AG04450 (cell line): ENCODE measurements at regions not wholly inside any gene's neighbourhood (a gene's known extent, or its start where the extent isn't known, plus 50 kb on each side); places are given as distances from the start of the nearest gene placed in this dataset.
"Not testable (repeated sequence)": the region's sequence is repeated elsewhere in the genome, so short reads cannot be mapped to it uniquely, and the experiment has no call there.

Experiments
- CTCF ChIA-PET: fragments of 300-600, 350-600 bp; formaldehyde crosslinking; extraction: SDS; loops from one replicate; lab custom pipeline; 2022; ENCODE audit warnings: antibody characterized with exemption, inconsistent platforms; lab: Charles Lee
- POLR2A ChIA-PET: fragments of 350-600 bp; formaldehyde crosslinking; extraction: SDS; loops from one replicate; lab custom pipeline; 2021; ENCODE audit warnings: antibody characterized with exemption, inconsistent platforms; lab: Yijun Ruan, JAX
- DNase-seq: peaks from one replicate; pipeline ENCODE4 v3.0.0-alpha.2; 2011; ENCODE audit warnings: low read depth, low spot score
- H3K27ac ChIP-seq: one replicate; pipeline ENCODE4 v1.5.1; 2012; ENCODE audit warnings: low read depth, low read length, control low read depth
- H3K27me3 ChIP-seq: one replicate; pipeline ENCODE4 v1.6.0; 2012; ENCODE audit warnings: low read length; ENCODE audit not compliant: control insufficient read depth, insufficient read depth
- H3K4me3 ChIP-seq: 2 replicates; pipeline ENCODE4 v1.5.1; 2011; ENCODE audit warnings: mild to moderate bottlenecking, low read depth, low read length, control low read depth
- H3K9me3 ChIP-seq: 2 replicates; pipeline ENCODE4 v1.5.1; 2012; ENCODE audit warnings: low read length; ENCODE audit not compliant: control insufficient read depth, insufficient read depth
- TF ChIP-seq, protein P1 (sequence below): IDR thresholded peaks from 2 replicates; pipeline ENCODE4 v1.5.1; 2011; ENCODE audit warnings: low read depth, low read length, control low read depth, inconsistent platforms

GRCh38 chr13:38452656-38453055, 103.0 kb downstream of the UFM1 start:
- ChIA-PET POLR2A (no interaction called here), CTCF (no interaction called here)
- Histone ChIP-seq H3K4me3 (no peak overlapping the region), H3K9me3 (no peaks in the 10 kb centered on the region), H3K27ac (no peak overlapping the region), H3K27me3 (no peaks in the 10 kb centered on the region)
- TF ChIP-seq, protein P1, sequence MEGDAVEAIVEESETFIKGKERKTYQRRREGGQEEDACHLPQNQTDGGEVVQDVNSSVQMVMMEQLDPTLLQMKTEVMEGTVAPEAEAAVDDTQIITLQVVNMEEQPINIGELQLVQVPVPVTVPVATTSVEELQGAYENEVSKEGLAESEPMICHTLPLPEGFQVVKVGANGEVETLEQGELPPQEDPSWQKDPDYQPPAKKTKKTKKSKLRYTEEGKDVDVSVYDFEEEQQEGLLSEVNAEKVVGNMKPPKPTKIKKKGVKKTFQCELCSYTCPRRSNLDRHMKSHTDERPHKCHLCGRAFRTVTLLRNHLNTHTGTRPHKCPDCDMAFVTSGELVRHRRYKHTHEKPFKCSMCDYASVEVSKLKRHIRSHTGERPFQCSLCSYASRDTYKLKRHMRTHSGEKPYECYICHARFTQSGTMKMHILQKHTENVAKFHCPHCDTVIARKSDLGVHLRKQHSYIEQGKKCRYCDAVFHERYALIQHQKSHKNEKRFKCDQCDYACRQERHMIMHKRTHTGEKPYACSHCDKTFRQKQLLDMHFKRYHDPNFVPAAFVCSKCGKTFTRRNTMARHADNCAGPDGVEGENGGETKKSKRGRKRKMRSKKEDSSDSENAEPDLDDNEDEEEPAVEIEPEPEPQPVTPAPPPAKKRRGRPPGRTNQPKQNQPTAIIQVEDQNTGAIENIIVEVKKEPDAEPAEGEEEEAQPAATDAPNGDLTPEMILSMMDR: no peak
- DNase-seq: no peak

DNA sequence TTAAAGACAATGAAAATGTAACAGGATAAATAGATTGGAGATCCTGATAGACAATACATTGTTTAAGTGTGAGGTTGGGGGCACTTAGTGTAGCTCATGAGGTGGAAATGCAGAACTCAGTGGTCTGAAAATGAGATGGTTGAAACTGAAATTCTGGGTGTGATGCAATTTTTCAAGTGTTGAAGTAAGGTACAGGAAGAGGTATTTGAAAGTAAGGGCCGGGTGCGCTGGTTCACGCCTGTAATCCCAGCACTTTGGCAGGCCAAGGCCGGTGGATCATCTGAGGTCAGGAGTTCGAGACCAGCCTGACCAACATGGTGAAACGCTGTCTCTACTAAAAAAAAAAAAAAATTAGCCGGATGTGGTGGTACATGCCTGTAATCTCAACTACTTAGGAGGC, 113.0 kb downstream of the UFM1 start:
- CTCF ChIA-PET: no interaction called here
- H3K9me3 ChIP-seq: no peaks in the 10 kb centered on the region
- POLR2A ChIA-PET: no interaction called here

GRCh38 chr13:38463048-38463447, 113.4 kb downstream of the UFM1 start:
- DNase-seq: no peak
- H3K9me3 ChIP-seq: no peaks in the 10 kb centered on the region
- no peak overlapping the region for H3K4me3 ChIP-seq
- POLR2A ChIA-PET: no interaction called here
- TF ChIP-seq, protein P1: no peak
- CTCF ChIA-PET: no interaction called here
- H3K27me3 ChIP-seq: no peaks in the 10 kb centered on the region
- H3K27ac ChIP-seq: no peak overlapping the region

More for the DNA sequence above, 113.0 kb downstream of the UFM1 start:
- DNase-seq: no peak
- Histone ChIP-seq H3K27ac (no peak overlapping the region), H3K27me3 (no peaks in the 10 kb centered on the region), H3K4me3 (no peak overlapping the region)
- TF ChIP-seq, protein P1: no peak

- POLR2A ChIA-PET, H3K27me3 ChIP-seq, H3K4me3 ChIP-seq, H3K9me3 ChIP-seq, CTCF ChIA-PET, DNase-seq, H3K27ac ChIP-seq: not testable (repeated sequence)
Observed at GRCh38 chr13:38472411-38472810, 122.8 kb downstream of the UFM1 start.

DNA sequence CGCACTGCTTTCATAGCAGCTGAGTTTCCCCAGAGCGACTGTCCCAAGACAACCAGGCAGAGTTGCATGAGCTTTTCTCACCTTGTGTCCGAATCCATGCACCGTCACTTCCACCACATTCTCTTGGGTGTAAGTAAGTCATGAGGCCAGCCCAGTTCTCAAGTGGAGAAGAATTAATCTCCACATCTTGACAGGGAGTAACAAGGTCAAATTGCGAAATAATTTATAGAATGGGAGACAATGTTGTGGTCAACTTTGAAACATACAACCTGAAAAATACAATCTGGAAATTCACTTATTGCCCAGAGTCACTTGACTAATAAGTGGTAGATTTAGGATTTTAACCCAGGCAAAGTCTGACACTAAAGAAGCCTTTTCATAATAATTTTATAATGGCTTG, 123.7 kb downstream of the UFM1 start:
- POLR2A ChIA-PET: no interaction called here
- DNase-seq: no peak
- TF ChIP-seq, protein P1: no peak
- Histone ChIP-seq H3K9me3 (no peaks in the 10 kb centered on the region; the same call in 1 of the 2 replicates), H3K4me3 (no peak overlapping the region), H3K27ac (no peak overlapping the region), H3K27me3 (no peaks in the 10 kb centered on the region)
- CTCF ChIA-PET: no interaction called here

GRCh38 chr13:38477676-38478075, 128.0 kb downstream of the UFM1 start:
- POLR2A ChIA-PET: no interaction called here

More at GRCh38 chr13:38477676-38478075, 128.0 kb downstream of the UFM1 start:
- no peaks in the 10 kb centered on the region; the same call in 1 of the 2 replicates for H3K9me3 ChIP-seq
- TF ChIP-seq, protein P1: no peak
- no peak overlapping the region for H3K27ac ChIP-seq
- H3K27me3 ChIP-seq: no peaks in the 10 kb centered on the region
- no peak overlapping the region for H3K4me3 ChIP-seq
- CTCF ChIA-PET: no interaction called here
- no peak for DNase-seq
